ENCODE measurements at regions not wholly inside any gene's neighbourhood (a gene's known extent, or its start where the extent isn't known, plus 50 kb on each side); places are given as distances from the start of the nearest gene placed in this dataset.

DNA sequence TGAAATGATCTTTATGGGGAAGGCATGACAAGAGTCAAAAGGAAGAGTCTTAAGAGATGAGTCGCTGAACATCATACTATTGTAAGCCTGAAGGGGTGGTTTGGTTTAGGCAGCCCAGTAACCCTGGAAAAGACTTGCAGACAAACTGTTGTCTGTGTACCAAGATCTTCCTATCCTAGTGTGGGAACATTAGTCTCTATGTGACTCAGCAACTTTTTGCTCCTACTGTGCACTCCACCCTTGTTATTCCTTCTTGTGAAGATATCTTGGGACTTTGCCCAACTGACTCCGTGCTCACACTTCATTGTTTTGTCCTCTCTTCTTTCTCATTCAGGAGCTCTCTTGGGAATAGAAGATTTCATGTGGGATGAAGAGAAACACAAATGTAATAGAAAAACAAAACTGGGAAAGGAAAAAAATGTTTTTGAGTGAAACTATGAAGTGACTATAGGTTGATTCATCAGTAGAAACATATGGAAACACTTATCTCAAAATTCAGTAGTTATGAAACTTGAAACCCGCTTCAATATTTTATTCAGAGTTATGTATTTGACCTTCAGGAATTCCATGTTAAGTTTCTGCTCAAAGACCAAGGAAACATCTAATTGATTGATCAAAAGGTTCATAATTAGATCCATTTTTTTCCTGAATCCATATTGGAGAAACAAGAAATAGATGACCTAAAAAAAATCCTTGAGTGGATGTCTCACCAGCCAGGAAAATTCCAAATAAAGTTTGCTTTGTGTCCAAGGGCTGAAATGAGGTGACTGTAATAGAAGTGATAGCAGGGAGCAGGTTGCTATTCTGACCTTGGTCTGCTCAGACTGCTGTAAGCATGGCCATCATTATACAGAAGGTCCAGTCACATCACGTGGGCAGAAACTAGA, 67.2 kb downstream of the BTG1 start:
- no peak for DNase-seq (ENCODE audit: low read depth)
- TF ChIP-seq, protein P1, sequence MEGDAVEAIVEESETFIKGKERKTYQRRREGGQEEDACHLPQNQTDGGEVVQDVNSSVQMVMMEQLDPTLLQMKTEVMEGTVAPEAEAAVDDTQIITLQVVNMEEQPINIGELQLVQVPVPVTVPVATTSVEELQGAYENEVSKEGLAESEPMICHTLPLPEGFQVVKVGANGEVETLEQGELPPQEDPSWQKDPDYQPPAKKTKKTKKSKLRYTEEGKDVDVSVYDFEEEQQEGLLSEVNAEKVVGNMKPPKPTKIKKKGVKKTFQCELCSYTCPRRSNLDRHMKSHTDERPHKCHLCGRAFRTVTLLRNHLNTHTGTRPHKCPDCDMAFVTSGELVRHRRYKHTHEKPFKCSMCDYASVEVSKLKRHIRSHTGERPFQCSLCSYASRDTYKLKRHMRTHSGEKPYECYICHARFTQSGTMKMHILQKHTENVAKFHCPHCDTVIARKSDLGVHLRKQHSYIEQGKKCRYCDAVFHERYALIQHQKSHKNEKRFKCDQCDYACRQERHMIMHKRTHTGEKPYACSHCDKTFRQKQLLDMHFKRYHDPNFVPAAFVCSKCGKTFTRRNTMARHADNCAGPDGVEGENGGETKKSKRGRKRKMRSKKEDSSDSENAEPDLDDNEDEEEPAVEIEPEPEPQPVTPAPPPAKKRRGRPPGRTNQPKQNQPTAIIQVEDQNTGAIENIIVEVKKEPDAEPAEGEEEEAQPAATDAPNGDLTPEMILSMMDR (IDR thresholded peaks at IDR 0.05; ENCODE audit: control insufficient read depth, extremely low read depth, insufficient read depth) = no peak
- no peak overlapping the region for H3K4me3 ChIP-seq (ENCODE audit: low read depth, low read length)

GRCh38 chr12:92077530-92077929, 68.1 kb downstream of the BTG1 start:
- no peak overlapping the region for H3K4me3 ChIP-seq (ENCODE audit: low read depth, low read length)
- no peak for DNase-seq (ENCODE audit: low read depth)
- TF ChIP-seq, protein P1 (IDR thresholded peaks at IDR 0.05; ENCODE audit: control insufficient read depth, extremely low read depth, insufficient read depth) = no peak

DNA sequence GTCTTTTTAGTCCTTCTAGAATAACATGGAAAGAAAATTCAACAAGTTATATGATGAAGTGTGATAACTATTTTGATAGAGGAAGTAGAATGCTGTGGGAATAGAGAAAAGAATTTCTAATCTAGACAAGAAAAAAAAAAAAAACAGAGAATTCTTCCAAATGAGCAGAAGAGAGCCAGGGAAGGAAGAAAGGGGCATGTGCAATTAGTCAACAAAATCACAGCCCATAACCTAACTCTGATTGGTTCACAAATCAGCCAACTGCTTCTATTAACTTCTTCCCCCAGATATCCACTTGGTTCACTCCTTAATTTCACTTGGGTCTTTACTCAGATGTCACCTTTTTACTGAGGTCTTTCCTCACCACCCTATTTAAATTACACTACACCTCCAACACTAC, 69.5 kb downstream of the BTG1 start:
- TF ChIP-seq, protein P1 (IDR thresholded peaks at IDR 0.05; ENCODE audit: control insufficient read depth, extremely low read depth, insufficient read depth) = no peak
- no peak overlapping the region for H3K4me3 ChIP-seq (ENCODE audit: low read depth, low read length)
- DNase-seq (ENCODE audit: low read depth) = no peak

DNA sequence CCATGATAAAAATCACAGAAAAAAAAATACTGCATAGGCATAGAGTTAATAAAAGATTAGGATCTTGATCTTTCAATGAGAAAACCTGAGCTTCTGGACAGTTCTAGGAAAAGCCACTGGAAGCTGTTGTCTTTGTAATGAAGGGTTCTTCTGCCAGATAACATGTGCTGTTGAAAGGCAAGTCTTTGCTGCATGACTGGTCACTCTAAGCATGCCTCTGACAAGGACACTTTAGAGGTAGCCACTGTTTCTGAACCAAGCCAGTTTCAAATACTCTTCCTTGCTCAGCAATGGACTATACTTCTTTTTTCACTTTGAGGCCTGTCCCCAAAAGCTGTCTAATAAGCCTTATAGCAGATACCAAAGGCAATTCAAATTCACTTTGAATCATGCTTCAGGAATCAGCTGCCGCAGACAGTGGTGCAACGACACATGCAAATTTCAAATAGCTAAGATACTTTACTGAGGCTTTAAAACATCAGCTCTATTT, 70.2 kb downstream of the BTG1 start:
- H3K4me3 ChIP-seq (ENCODE audit: low read depth, low read length) = no peak overlapping the region
- no peak for DNase-seq (ENCODE audit: low read depth)
- TF ChIP-seq, protein P1 (IDR thresholded peaks at IDR 0.05; ENCODE audit: control insufficient read depth, extremely low read depth, insufficient read depth) = no peak

- no peak overlapping the region for H3K4me3 ChIP-seq (ENCODE audit: low read depth, low read length)
- DNase-seq (ENCODE audit: low read depth) = no peak
- TF ChIP-seq, protein P1 (IDR thresholded peaks at IDR 0.05; ENCODE audit: control insufficient read depth, extremely low read depth, insufficient read depth) = no peak
Observed at GRCh38 chr12:92074889-92075288, 70.8 kb downstream of the BTG1 start.

GRCh38 chr12:92073094-92073493, 72.6 kb downstream of the BTG1 start:
- H3K4me3 ChIP-seq (ENCODE audit: low read depth, low read length) = no peak overlapping the region
- DNase-seq (ENCODE audit: low read depth) = no peak
- TF ChIP-seq, protein P1 (IDR thresholded peaks at IDR 0.05; ENCODE audit: control insufficient read depth, extremely low read depth, insufficient read depth) = no peak
